HG02885 (cell line): ENCODE measurements at regions not wholly inside any gene's neighbourhood (a gene's known extent, or its start where the extent isn't known, plus 50 kb on each side); places are given as distances from the start of the nearest gene placed in this dataset.
"Not testable (repeated sequence)": the region's sequence is repeated elsewhere in the genome, so short reads cannot be mapped to it uniquely, and the experiment has no call there.

Experiments
- ATAC-seq: cut with Tn5 transposase; IDR thresholded peaks from one replicate; pipeline ENCODE4 v1.9.1; 2021; ENCODE audit warnings: mild to moderate bottlenecking; ENCODE audit not compliant: unreplicated experiment, poor library complexity

- no peak for ATAC-seq
These were observed 176.6 kb downstream of the VEGFC start for GRCh38 chr4:176616151-176616550.

GRCh38 chr4:176618138-176618537, 174.6 kb downstream of the VEGFC start:
- no peak for ATAC-seq

- no peak for ATAC-seq
These were observed 173.3 kb downstream of the VEGFC start for GRCh38 chr4:176619430-176619829.

- no peak for ATAC-seq
These were observed 170.3 kb downstream of the VEGFC start for GRCh38 chr4:176622251-176622948.

- ATAC-seq: not testable (repeated sequence)
These were observed 167.6 kb downstream of the VEGFC start for GRCh38 chr4:176624983-176625610.

- ATAC-seq: no peak
These were observed 164.8 kb downstream of the VEGFC start for GRCh38 chr4:176627916-176628315.

- ATAC-seq: no peak
These were observed 161.1 kb downstream of the VEGFC start for GRCh38 chr4:176631611-176632010.
